BJ (cell line): ENCODE measurements at regions not wholly inside any gene's neighbourhood (a gene's known extent, or its start where the extent isn't known, plus 50 kb on each side); places are given as distances from the start of the nearest gene placed in this dataset.

Experiments used
- CTCF ChIA-PET: fragments of 350-600 bp; formaldehyde crosslinking; extraction: SDS; loops from one replicate; lab custom pipeline; 2021; ENCODE audit warnings: antibody characterized with exemption, inconsistent platforms; lab: Yijun Ruan, JAX
- POLR2A ChIA-PET: fragments of 300-600 bp; sonication (Branson Sonifier 250); formaldehyde crosslinking; extraction: SDS; loops from one replicate; lab custom pipeline; 2021; ENCODE audit warnings: antibody characterized with exemption; lab: Charles Lee
- DNase-seq: peaks from one replicate; pipeline ENCODE4 v3.0.0-alpha.2; 2011; ENCODE audit warnings: low read depth
- H3K27me3 ChIP-seq: 2 replicates; pipeline ENCODE4 v1.6.0; 2011; ENCODE audit warnings: low read length; ENCODE audit not compliant: control insufficient read depth, insufficient read depth
- H3K36me3 ChIP-seq: 2 replicates; pipeline ENCODE4 v1.5.1; 2011; ENCODE audit warnings: low read length; ENCODE audit not compliant: control insufficient read depth, insufficient read depth
- H3K4me3 ChIP-seq: 2 replicates; pipeline ENCODE4 v1.5.1; 2011; ENCODE audit warnings: low read depth, mild to moderate bottlenecking, control low read depth, low read length
- CTCF ChIP-seq: IDR thresholded peaks from 2 replicates; pipeline ENCODE4 v1.5.1; 2011; ENCODE audit warnings: low read depth, mild to moderate bottlenecking, control low read depth, inconsistent platforms, low read length, moderate library complexity; ENCODE audit not compliant: insufficient read depth

- no peaks in the 10 kb centered on the region for H3K27me3 ChIP-seq
- DNase-seq, result no peak
- ChIA-PET CTCF (interaction anchor here (0.9 kb wide), 1 partner anchor 1029 kb away, joined by 3 read pairs; no protein-coding TSS in a partner anchor), POLR2A (no interaction called here)
- no peak for TF ChIP-seq CTCF
- H3K36me3 ChIP-seq, result no peaks in the 10 kb centered on the region
- H3K4me3 ChIP-seq, result no peak overlapping the region
Observed at GRCh38 chr2:35365859-35366258, 989.7 kb upstream of the CRIM1 start.

GRCh38 chr2:35356332-35356731 lies 999.2 kb upstream of the CRIM1 start:
- no peaks in the 10 kb centered on the region for H3K27me3 ChIP-seq
- no peak overlapping the region for H3K4me3 ChIP-seq
- TF ChIP-seq CTCF, result no peak
- no peaks in the 10 kb centered on the region for H3K36me3 ChIP-seq
- DNase-seq, result no peak
- ChIA-PET CTCF (no interaction called here), POLR2A (no interaction called here)

- ChIA-PET POLR2A (no interaction called here), CTCF (interaction anchor here (0.7 kb wide), 1 partner anchor 556 kb away, joined by 3 read pairs; no protein-coding TSS in a partner anchor)
- TF ChIP-seq CTCF, result no peak
- no peaks in the 10 kb centered on the region for H3K27me3 ChIP-seq
- no peaks in the 10 kb centered on the region for H3K36me3 ChIP-seq
- no peak for DNase-seq
- H3K4me3 ChIP-seq, result no peak overlapping the region
Observed at GRCh38 chr2:35355056-35355455, 1000.5 kb upstream of the CRIM1 start.

GRCh38 chr2:35347561-35347960 lies 1008.0 kb upstream of the CRIM1 start:
- TF ChIP-seq CTCF, result no peak
- Histone ChIP-seq H3K36me3 (no peaks in the 10 kb centered on the region), H3K4me3 (no peak overlapping the region), H3K27me3 (no peaks in the 10 kb centered on the region)
- ChIA-PET CTCF (no interaction called here), POLR2A (no interaction called here)
- no peak for DNase-seq

- no peaks in the 10 kb centered on the region for H3K36me3 ChIP-seq
- ChIA-PET CTCF (no interaction called here), POLR2A (no interaction called here)
- no peaks in the 10 kb centered on the region for H3K27me3 ChIP-seq
- TF ChIP-seq CTCF, result no peak
- H3K4me3 ChIP-seq, result no peak overlapping the region
- DNase-seq, result no peak
Observed at GRCh38 chr2:35343135-35343534, 1012.4 kb upstream of the CRIM1 start.
